PFSK-1 (cell line): ENCODE measurements at regions not wholly inside any gene's neighbourhood (a gene's known extent, or its start where the extent isn't known, plus 50 kb on each side); places are given as distances from the start of the nearest gene placed in this dataset.

Experiments
- FOXP2 ChIP-seq: optimal IDR thresholded peaks from 2 replicates; pipeline ENCODE3; 2011; ENCODE audit warnings: borderline replicate concordance, control low read depth, inconsistent platforms; ENCODE audit not compliant: insufficient read depth; ENCODE audit errors: extremely low read length, extremely low read depth
- POLR2AphosphoS5 ChIP-seq: IDR thresholded peaks from 2 replicates; pipeline ENCODE4 v1.6.1; 2012; ENCODE audit warnings: low read depth, mild to moderate bottlenecking, control low read depth, low read length, moderate library complexity
- REST ChIP-seq, 2 experiments: IDR thresholded peaks; 2 replicates each; pipeline versions ENCODE4 v1.6.1 to v1.8.0; 2011 to 2012; ENCODE audit warnings: low read depth in 2 of 2, low read length in 2 of 2, control low read depth in 1 of 2, inconsistent platforms in 1 of 2, mild to moderate bottlenecking in 1 of 2, moderate library complexity in 1 of 2; ENCODE audit not compliant: insufficient read depth in 1 of 2
- SIN3A ChIP-seq: IDR thresholded peaks from 2 replicates; pipeline ENCODE4 v1.6.1; 2012; ENCODE audit warnings: mild to moderate bottlenecking, low read length, moderate library complexity, borderline replicate concordance; ENCODE audit not compliant: insufficient read depth
- TAF1 ChIP-seq: IDR thresholded peaks from 2 replicates; pipeline ENCODE4 v1.6.1; 2012; ENCODE audit warnings: low read length, control low read depth, borderline replicate concordance; ENCODE audit not compliant: insufficient read depth

GRCh38 chr20:39784693-39785092, 822.5 kb downstream of the DHX35 start:
- no peak for TF ChIP-seq REST (IDR thresholded peaks at IDR 0.05; ENCODE audit: insufficient read depth in 1 of 2, low read depth in 2 of 2, low read length in 2 of 2)

GRCh38 chr20:39778847-39779604, 816.9 kb downstream of the DHX35 start:
- TF ChIP-seq FOXP2 = no peak
- no peak for TF ChIP-seq REST (IDR thresholded peaks at IDR 0.05; ENCODE audit: insufficient read depth in 1 of 2, low read depth in 2 of 2, low read length in 2 of 2)
- no peak for TF ChIP-seq POLR2AphosphoS5
- TF ChIP-seq SIN3A = no peak
- TF ChIP-seq TAF1 = no peak

GRCh38 chr20:39778431-39778830, 816.3 kb downstream of the DHX35 start:
- TF ChIP-seq TAF1 (no peak), SIN3A (no peak), REST (IDR thresholded peaks at IDR 0.05; ENCODE audit: insufficient read depth in 1 of 2, low read depth in 2 of 2, low read length in 2 of 2) (no peak), POLR2AphosphoS5 (no peak), FOXP2 (no peak)

GRCh38 chr20:39777610-39778009, 815.5 kb downstream of the DHX35 start:
- no peak for TF ChIP-seq TAF1
- TF ChIP-seq POLR2AphosphoS5 = no peak
- TF ChIP-seq REST (IDR thresholded peaks at IDR 0.05; ENCODE audit: insufficient read depth in 1 of 2, low read depth in 2 of 2, low read length in 2 of 2) = no peak
- TF ChIP-seq FOXP2 = no peak
- TF ChIP-seq SIN3A = no peak

GRCh38 chr20:39775110-39775509, 813.0 kb downstream of the DHX35 start:
- TF ChIP-seq TAF1 (no peak), SIN3A (no peak), POLR2AphosphoS5 (no peak), REST (IDR thresholded peaks at IDR 0.05; ENCODE audit: insufficient read depth in 1 of 2, low read depth in 2 of 2, low read length in 2 of 2) (no peak), FOXP2 (no peak)
